GM18520 (cell line): ENCODE measurements at regions not wholly inside any gene's neighbourhood (a gene's known extent, or its start where the extent isn't known, plus 50 kb on each side); places are given as distances from the start of the nearest gene placed in this dataset.

Experiments
- ATAC-seq: cut with Tn5 transposase; IDR thresholded peaks from one replicate; pipeline ENCODE4 v1.9.1; 2021; ENCODE audit not compliant: unreplicated experiment

DNA sequence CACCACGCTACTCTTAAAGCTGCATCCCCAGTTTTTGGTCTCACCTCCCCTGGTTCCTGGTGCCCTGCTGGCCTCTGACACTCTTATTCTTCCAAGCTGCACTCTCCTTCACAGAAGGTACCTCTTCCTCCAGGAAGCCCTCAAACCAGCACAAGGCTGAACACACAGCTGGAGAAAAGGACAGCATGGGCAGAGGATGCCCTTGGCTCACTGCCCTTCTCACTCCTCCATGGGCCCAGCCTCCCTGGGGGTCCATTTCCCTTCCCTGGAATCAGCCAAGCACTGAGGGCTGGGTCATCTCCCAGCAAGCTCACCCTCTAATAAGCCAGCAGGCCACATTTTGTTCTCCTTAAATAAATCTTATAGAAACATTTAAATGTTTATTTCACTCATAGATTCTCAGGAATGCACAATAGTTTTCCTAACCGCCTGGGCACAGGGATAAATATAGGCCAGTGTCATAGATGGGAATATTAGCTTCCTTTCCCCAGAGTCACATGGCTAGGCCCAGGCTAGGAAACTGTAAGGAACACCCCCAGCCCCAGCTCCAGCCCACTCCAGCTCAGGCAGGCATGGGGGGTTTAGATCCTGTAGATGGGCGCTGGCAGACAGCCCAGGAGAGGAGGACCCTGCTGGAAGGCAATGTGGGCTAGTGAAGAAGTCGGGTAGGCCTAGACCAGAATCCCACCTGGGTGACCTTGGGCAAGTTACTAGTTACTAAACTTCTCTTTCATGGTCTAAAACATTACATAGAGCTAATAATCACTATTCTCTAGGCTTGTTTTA lies 51.5 kb downstream of the IRAG1 start:
- no peak for ATAC-seq

DNA sequence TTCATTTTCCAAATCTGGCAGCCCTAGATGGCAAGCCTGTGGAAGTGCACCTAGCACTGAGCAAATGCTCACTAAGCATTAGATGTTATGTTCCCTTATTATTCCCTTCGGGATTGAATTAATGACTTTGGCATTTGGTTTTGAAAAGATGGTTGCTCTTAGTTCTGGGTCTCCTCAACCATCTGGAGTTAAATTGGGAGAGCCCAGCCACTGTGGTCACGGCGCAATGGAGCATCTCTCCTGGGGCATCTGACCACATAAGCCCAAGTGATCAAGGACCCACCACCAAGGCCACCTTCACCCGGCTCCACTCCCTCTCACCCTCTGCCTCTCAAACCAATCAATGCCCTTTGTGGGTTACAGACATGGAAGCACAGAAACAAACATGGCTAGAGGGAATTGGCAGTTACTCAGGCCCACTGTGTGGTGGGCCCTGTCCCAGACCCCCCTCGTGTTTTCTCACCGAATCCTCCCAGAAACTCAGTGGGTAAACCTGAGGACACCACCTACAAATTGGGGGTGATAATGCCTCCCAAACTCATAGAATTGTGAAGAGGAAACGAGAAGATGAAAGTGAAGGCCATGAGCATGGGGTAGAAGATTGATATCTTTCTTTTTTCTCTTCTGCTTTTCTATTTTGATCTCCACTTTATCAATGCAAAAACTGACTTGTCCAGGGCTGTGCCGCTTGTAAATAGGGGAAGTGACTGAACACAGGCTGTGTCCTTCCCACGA lies 52.2 kb downstream of the IRAG1 start:
- peak; percentile 68 for ATAC-seq

DNA sequence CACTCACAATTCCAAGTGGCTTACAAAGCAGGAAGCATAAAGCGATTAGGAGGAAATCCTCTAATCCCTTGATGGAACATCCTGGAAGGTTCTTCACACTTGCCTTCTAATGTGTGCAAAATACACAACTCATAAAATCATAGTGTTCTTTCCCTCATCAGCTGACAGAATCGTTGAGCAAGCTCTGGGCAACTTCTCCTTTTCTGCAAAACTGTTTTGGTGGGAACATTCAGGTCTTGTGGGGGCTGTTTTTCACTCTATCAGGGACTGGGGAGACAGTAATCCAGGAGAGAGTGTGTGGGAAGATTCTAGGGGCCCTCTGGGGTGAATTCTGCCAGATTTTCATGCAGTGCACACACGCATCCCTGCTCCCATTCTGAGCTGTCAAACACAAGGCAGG lies 53.2 kb downstream of the IRAG1 start:
- ATAC-seq, result no peak

DNA sequence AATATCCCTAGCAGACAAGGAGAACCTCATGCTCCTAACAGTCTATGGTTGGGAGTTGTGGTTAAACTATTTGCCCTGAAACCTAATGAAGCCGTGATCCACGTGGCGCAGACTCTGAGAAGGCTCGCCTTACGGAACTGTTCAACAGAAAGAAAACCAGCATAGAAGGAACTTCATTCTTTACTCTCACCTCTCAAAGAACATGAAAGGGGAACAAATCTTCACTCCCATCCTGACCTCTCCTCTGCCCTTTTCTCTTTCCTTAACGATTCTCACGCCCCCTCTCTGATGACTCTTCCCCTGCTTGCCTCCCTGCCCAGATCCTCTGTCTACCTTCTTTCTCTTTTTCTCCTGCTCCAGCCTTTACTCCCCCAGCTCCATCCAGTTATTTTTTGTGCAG lies 54.2 kb downstream of the IRAG1 start:
- ATAC-seq, result no peak

DNA sequence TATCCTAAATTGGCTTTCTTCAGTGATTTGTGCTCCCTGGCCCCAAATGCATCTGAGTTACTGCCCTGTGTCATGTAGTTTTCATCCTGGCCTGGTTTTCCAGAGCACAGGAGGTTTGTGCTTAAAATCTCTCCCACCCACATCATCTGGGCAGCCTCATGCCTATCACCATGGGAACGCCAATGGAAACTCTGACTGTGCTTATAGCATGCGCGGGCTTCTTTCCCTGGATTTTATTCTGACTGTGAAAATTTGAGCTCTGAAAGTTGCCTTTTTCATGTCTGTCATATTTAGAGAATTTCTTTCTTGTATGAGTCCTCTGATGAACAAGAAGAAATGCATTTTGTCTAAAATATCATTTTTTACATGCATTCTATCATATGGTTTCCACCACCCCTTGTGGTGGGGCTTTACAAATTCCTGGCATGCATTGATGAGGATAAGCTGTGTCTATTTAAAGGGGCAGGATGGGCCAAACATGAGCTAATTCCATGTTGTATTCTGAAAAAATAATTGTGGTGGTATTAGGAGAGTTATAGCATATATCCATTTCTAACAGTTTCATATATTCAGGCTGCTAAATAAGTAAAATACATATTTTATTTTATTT lies 55.1 kb downstream of the IRAG1 start:
- no peak for ATAC-seq

DNA sequence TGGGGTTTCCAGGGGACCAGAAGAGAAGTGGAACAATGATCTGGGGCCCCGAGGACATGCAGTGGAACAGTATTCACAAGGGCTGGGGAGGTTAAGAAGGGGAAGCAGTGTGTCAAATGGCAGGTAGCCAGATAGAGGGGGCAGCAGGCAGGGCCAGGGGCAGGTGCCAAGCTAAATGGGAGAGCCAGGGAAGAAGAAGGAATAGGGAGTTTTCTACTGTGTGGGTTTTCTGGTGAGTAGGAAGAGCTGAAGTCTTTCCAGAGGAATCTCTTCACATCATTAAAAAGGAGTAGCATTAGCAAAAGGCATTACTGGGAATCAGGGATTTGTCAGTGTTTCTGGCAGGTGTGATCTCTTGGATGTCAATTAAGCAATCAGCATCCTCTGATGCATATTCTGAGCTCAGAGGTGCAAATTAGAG lies 55.8 kb downstream of the IRAG1 start:
- ATAC-seq, result no peak

DNA sequence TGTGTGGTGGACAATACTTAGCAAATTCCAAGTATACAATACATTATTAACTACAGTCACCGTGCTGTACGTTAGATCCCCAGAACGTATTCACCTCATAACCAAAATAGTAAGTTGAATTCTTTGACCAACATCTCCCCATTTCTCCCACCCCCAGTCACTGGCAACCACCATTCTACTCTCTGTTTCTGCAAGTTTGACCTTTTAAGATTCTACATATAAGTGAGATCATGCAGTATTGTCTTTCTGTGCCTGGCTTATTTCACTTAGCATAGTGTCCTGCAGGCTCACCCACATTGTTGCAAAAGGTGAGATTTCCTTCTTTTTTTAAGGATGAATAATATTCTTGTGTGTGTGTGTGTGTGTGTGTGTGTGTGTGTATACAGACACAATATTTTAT lies 59.1 kb downstream of the IRAG1 start:
- ATAC-seq, result no peak

DNA sequence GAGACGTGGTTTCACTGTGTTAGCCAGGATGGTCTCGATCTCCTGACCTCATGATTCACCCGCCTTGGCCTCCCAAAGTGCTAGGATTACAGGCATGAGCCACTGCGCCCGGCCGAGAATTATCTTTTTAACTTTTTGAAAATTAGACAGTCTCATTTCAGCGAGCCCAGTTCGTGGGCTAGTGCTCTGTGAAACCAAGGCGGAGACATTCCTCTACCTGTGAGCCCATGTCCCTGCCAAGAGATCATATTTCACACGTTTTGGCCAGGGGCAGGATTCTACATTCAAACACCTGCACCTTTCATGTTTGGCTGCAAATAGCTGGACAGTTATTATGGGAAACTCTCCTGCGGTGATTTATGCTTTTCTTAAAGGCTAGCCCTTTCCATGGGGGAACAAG lies 60.3 kb downstream of the IRAG1 start:
- ATAC-seq, result no peak

DNA sequence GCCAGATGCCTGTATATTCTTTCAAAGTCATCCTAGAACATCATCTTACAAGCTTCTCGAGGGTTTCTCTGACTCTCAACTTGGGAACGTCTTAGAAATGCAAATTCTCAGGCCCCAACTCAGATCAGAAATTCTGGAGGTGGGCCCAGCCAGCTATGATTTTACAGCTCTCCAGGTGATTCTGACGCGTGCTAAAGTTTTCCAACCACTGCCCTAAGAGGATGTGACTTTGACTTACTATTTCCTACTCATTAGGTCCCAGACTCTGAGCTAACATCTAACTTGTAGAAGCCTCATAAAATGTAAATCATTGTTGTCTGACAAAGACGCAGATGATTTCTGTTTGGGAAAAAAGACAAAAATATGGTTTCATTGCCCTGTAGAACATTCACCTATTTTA lies 61.1 kb downstream of the IRAG1 start:
- no peak for ATAC-seq

DNA sequence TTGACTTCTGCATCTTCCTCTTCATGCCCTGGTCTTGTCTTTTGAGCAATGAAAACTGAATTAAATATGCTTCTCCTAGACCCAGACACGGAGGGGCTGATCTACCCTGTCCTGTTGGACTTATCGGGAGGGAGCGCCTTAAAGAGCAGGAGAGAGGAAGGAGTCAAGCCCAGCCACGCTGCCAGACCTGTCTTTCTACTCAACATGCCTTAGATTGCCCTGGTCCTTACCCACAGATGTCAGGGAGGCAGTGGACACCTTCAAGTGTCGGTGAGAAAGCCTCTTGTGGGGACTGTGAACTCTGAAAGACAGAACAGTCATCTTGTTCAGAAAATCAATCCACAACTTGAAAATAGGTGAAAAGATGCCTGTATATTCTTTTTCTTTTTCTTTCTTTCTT lies 61.8 kb downstream of the IRAG1 start:
- no peak for ATAC-seq

DNA sequence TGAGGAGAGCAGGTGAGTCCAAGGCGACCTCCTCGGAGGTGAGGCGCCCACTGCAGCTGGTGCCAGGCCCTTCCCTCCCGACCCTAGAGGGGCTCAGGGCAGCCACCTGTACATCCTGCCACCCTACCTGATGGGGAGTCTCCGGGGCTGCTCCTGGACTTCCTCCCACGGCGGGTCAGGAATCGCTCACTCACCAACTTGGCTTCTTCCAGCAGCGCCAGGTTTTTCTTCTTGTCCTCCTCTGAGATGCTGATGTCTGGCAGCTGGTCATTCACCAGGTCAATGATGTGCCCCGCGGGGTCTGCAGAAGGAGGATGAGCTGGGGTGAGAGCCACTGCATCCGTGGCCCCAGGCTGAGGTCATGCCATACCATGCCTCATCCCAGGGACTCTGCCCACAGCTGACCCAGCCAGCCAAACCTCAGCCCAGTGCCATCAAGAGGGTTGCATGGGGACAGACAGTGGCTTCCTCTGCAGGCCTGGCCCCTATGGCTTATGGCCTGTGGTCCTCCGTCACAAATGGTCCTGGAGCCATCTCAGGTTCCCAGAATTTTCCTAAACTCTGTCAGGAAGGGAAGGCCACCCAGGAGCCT lies 61.0 kb upstream of the LYVE1 start:
- no peak for ATAC-seq

DNA sequence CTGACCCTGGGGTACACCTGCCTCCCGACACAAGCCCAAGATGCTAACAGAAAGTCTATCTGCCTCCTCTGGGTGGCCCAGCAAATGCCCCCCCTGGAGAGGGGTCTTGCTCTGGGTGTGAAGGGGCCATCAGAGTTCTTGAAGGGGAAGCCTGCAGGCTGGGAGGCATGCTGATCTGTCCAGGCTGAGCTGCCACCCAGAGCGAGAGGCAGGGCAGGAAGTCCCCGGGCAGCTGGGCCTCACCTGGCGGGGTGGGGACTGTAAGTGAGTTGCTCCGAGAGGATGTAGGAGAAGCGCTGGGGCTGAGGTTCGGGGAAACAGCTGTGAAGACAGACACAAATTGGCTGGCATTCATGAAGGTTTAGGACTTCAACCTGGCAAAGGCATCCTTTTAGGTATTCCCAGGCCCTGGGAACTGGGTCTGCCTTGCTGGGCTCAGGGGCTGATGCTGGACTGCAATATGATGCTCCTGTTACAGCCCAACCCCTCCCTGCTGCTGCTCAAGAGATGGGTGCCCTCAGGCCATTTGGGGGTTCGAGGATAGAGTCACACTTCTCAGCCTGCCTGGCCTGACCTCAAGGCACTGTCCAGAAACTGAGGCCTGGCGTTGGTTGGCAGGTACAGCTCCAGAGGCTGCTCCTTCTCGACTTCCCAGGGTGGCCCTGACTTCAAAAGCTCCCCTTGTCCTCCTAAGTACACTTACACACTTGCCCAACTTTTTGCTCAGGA lies 60.2 kb upstream of the LYVE1 start:
- ATAC-seq, result no peak

DNA sequence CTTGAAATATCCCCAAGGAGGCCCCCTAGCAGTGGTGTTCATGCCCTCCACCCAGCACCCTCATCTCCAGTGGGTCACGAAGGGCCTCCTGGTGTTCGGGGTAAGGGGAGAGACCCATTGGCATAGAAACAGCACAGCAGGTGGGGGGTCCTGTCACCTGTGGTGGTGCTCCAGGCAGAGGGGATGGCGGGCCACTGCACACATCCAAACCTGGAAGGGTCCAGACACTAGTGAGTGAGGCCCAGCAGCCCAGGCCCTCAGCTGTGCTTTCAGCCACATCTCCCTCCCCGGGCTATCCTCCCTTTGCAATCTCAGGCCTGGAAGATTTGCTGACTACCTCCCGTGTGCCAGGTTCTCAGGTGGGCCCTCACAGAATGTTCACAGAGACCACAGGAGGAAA lies 59.4 kb upstream of the LYVE1 start:
- ATAC-seq, result no peak

DNA sequence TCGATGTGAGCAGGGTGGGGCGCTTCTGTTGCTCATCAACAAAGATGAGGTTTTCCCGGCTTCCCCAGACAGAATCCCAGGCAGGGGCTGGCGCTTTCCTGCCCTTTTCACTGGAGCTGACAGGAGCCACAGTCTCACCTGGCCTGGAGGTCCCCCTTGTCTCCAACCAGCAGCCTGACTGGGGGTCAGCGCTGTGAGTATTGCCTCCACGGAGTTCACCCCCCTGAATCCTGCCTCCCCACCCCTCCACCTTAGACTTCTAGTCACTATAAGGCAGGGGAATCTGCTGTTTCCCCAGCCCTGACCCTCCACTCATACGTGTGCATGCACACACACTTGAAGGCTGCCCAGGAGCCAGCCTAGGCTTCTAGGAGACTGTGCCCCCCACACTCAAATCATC lies 58.8 kb upstream of the LYVE1 start:
- no peak for ATAC-seq

DNA sequence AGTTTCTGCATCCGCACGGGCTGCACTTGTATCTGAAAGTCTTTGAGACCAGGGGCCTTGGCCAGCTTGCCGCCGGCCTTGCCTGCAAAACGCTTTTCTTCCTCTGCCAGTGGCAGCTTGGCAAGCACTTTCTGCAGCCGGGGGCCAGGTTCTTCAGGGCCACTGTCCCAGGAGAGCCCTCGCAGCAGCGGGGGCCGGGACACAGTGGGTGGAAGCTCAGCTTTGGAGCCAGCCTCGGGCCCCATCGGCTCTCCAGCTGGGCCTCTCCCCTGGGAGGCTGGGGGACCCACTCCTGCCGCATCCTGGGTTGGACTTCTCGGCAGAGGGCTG lies 57.5 kb upstream of the LYVE1 start:
- no peak for ATAC-seq

DNA sequence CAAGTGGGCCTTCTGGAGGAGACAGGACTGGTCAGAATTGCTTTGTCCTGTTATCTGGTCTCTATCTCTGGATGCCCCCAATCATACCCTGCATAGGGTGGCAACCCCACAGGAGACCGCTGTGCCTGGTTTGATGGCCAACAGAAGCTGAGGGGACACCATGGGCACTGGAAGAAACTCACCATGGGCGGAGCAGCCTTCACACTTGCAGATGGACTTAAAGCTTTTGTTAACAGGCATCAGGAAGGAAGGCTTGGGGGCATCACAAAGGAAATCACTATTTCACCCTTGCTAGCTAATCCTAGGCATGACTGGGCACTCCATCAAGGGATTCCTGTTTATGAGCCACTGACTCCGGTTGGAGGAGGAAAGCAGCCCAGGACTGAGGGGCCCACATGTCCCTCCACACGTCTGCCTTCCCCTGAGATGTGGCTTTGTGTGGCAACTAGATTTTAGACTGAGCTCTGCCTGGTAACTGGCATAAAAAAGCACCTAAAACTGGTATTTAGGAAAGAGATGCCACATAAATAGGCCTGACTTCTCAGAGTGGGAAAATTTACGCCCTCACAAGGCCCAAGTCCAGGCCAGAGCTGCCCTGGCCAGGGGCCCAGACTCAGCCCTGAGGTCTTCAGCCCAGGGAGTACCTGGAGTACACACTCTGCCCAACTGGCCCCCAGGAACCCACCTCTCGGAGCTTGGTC lies 57.0 kb upstream of the LYVE1 start:
- ATAC-seq, result no peak

DNA sequence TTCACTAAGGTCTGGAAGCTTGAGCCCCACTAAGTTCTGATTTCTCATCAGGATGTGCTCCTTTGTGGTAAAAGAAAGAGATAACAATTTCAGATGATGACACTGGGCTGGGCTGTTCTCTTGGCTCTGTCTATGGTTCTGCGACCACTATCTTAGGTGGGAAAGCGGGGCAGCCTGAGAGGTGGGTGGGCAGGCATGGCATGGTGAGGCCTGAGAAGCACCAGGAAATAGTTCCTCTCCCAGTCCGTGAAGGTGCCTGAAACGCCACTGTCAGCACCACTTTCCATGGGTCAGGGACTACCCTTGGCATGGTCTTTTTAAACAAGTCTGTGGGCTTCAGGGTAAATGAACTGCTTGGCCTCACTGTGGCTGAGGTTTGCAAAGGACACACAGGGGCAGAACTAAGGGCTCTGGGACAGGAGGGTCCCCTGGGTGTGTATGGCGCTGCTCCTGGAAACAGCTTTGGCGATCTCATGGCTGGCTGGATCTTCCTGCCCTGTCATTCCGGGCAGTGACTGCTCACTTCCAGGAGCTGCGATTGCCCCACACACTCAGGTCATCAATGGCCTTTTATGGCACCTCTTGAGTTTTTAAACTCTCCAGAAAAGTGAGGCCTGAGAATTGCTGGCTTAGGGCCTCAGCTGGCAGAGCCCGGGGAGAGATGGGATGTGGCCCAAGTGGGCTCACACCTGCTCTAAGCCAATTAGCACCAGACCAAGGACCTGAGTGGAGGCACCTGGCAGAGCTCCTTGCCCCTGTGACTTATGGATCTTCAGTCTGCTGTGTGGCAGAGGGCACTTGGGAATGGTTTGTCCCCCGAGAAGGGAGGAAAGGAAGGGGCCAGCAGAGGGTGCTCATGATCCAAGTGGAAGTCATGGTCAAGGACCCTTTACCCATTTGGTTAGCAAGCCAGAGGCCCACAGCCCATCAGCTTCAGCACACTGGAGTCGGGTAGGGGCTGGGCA lies 55.6 kb upstream of the LYVE1 start:
- ATAC-seq, result no peak

DNA sequence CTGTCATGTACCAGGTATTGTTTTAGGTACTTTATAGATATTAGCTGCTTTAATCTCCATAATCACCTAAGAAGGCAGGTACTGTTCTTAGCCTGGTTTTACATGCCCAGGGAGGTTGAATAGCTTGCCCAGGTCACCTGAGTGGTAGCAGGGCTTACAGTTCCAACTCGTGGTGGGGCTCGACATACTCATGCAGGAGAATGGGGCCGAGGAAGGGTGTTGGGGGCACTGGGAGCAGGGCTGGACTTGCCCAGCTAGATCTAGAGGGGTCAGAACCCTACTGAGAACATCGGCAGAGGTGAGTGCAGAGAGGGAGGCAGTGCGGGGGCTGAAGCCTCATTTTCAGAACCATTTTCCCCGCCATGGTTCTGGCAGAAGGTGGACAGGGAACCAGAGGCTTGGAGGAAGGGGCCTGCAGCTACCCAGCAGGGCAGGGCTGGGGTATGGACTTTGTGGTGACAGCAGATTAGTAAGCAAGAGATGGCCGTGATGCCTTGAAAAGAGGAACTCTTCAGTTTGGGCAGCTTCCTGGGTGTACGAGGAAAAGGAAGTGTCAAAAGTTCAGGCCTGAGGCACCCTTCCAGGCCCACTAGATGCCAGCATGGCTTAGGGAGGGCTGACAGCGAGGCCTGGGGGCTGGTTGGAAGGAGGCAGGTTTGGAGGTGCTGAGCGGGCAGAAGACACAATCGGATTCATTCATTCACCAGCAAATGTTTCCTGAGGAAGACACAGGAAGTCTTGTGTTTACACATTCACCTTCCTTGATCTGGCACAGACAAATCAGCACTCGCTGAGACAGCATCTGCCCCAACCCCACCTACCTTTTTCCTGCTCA lies 54.7 kb upstream of the LYVE1 start:
- no peak for ATAC-seq

DNA sequence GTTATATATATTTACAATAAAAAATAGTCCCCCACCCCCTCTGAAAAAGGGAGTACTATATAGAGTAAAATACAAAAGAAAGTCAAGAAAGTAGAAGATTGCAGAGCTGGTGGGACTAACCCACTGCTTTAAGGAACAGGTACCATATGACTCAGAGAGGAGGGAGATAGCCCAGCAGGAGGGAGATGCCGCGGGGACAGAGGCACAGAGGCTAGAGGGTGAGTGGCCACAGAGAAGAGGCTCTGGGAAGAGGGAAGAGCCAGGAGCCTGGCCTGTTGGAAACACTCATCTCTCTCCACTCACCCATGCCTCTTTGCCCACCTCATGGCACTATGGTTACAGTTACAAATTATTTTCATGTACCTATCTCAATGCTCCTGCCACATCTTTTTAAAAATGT lies 53.6 kb upstream of the LYVE1 start:
- ATAC-seq, result no peak
